Loucy (cell line): ENCODE measurements at regions not wholly inside any gene's neighbourhood (a gene's known extent, or its start where the extent isn't known, plus 50 kb on each side); places are given as distances from the start of the nearest gene placed in this dataset.

Experiments used
- CTCF ChIP-seq: fragments of 200-600 bp; sonication (generic); conservative IDR thresholded peaks from 2 replicates; pipeline ENCODE4 v1.5.1; 2014; ENCODE audit warnings: mild to moderate bottlenecking, antibody characterized with exemption, low read length
- EZH2phosphoT487 ChIP-seq: fragments of 200-600 bp; IDR thresholded peaks from 2 replicates; pipeline ENCODE4 v1.6.1; 2018; ENCODE audit warnings: antibody characterized with exemption, mild to moderate bottlenecking, moderate library complexity, borderline replicate concordance

GRCh38 chr20:22824077-22824476 is 211.0 kb upstream of the SSTR4 start:
- TF ChIP-seq CTCF = no peak
- TF ChIP-seq EZH2phosphoT487 = no peak
